Caki2 (cell line): ENCODE measurements at regions not wholly inside any gene's neighbourhood (a gene's known extent, or its start where the extent isn't known, plus 50 kb on each side); places are given as distances from the start of the nearest gene placed in this dataset.
"Not testable (repeated sequence)": the region's sequence is repeated elsewhere in the genome, so short reads cannot be mapped to it uniquely, and the experiment has no call there.

Experiments
- DNase-seq: peaks from one replicate; pipeline ENCODE4 v3.0.0-alpha.2; 2015; ENCODE audit warnings: low read depth
- in situ Hi-C: cut with HindIII; loops from 2 replicates; pipeline ENCODE4 v1.10.0; 2016; ENCODE audit warnings: low sequenced_read_pairs, low pct_unique_long_range_greater_than_20kb, mixed read lengths

GRCh38 chr6:170087421-170087780 is 203.5 kb downstream of the DLL1 start:
- in situ Hi-C loops, DNase-seq: not testable (repeated sequence)

- in situ Hi-C loops = no loop called here
- no peak for DNase-seq
These were observed 204.0 kb downstream of the DLL1 start for GRCh38 chr6:170086639-170087420.

GRCh38 chr6:170085475-170086401 is 205.1 kb downstream of the DLL1 start:
- in situ Hi-C loops = no loop called here
- no peak for DNase-seq

- in situ Hi-C loops = no loop called here
- DNase-seq = no peak
These were observed 206.6 kb downstream of the DLL1 start for GRCh38 chr6:170084166-170084730.

- DNase-seq = no peak
These were observed 207.4 kb downstream of the DLL1 start for GRCh38 chr6:170083236-170084051.

GRCh38 chr6:170082531-170083187 is 208.2 kb downstream of the DLL1 start:
- no peak for DNase-seq
- in situ Hi-C loops = no loop called here

More at GRCh38 chr6:170083236-170084051, 207.4 kb downstream of the DLL1 start:
- in situ Hi-C loops = no loop called here

- DNase-seq = no peak
- in situ Hi-C loops = no loop called here
These were observed 208.8 kb downstream of the DLL1 start for GRCh38 chr6:170082067-170082466.

- in situ Hi-C loops = no loop called here
- DNase-seq = no peak
These were observed 209.3 kb downstream of the DLL1 start for GRCh38 chr6:170081556-170081955.

GRCh38 chr6:170080828-170081371 is 210.0 kb downstream of the DLL1 start:
- no peak for DNase-seq
- in situ Hi-C loops = no loop called here

GRCh38 chr6:170080169-170080827 is 210.6 kb downstream of the DLL1 start:
- DNase-seq = no peak
- in situ Hi-C loops = no loop called here

- in situ Hi-C loops = no loop called here
- no peak for DNase-seq
These were observed 214.3 kb downstream of the DLL1 start for GRCh38 chr6:170076466-170077165.

- in situ Hi-C loops = no loop called here
- DNase-seq = no peak
These were observed 215.1 kb downstream of the DLL1 start for GRCh38 chr6:170075659-170076223.

GRCh38 chr6:170074907-170075306 is 216.0 kb downstream of the DLL1 start:
- in situ Hi-C loops = no loop called here
- DNase-seq = no peak

- DNase-seq = no peak
- in situ Hi-C loops = no loop called here
These were observed 216.4 kb downstream of the DLL1 start for GRCh38 chr6:170074435-170074834.

- in situ Hi-C loops = no loop called here
- DNase-seq = no peak
These were observed 217.0 kb downstream of the DLL1 start for GRCh38 chr6:170073846-170074245.

GRCh38 chr6:170072246-170072645 is 218.6 kb downstream of the DLL1 start:
- in situ Hi-C loops = no loop called here
- DNase-seq = no peak
